PC-3 (cell line): ENCODE measurements at regions not wholly inside any gene's neighbourhood (a gene's known extent, or its start where the extent isn't known, plus 50 kb on each side); places are given as distances from the start of the nearest gene placed in this dataset.

Experiments used
- ATAC-seq: fragments of 200-7000 bp; cut with Tn5 transposase; 2 replicates; pipeline ENCODE4 v1.9.1; 2020; ENCODE audit warnings: mild to moderate bottlenecking, moderate library complexity
- BruUV-seq: library from RNA; stranded (reverse); fragments of 400-500 nt; replicated peaks from 2 replicates; lab custom pipeline; 2021; lab: Mats Ljungman, UMichigan
- CTCF ChIA-PET: fragments of 300-600 bp; sonication (Branson Sonifier 250); formaldehyde crosslinking; loops from one replicate; lab custom pipeline; 2022; ENCODE audit warnings: antibody characterized with exemption; lab: Charles Lee
- POLR2A ChIA-PET: fragments of 300-600 bp; sonication (Branson Sonifier 250); formaldehyde crosslinking; loops from one replicate; lab custom pipeline; 2022; ENCODE audit warnings: antibody characterized with exemption; ENCODE audit not compliant: unreplicated experiment; lab: Charles Lee
- DNase-seq: peaks from one replicate; pipeline ENCODE4 v3.0.0-alpha.2; 2015
- H2AFZ ChIP-seq: fragments of 300-600 bp; sonication (generic); 2 replicates; pipeline ENCODE4 v1.6.0; 2016; ENCODE audit warnings: antibody characterized with exemption, low read length
- H3F3A ChIP-seq: fragments of 300-600 bp; sonication (generic); one replicate; pipeline ENCODE4 v1.6.0; 2017; ENCODE audit warnings: antibody characterized with exemption, low read length, control low read depth, mild to moderate bottlenecking; ENCODE audit not compliant: unreplicated experiment
- H3K27ac ChIP-seq: fragments of 300-600 bp; sonication (generic); 2 replicates; pipeline ENCODE4 v1.5.1; 2016; ENCODE audit warnings: mild to moderate bottlenecking, low read length
- H3K27me3 ChIP-seq: fragments of 300-600 bp; sonication (generic); 2 replicates; pipeline ENCODE4 v1.6.1; 2016; ENCODE audit warnings: low read length, mixed read lengths
- H3K36me3 ChIP-seq: fragments of 300-600 bp; sonication (generic); 2 replicates; pipeline ENCODE4 v1.6.1; 2016; ENCODE audit warnings: low read depth, mixed run types, low read length, mixed read lengths
- H3K4me1 ChIP-seq: fragments of 300-600 bp; sonication (generic); 2 replicates; pipeline ENCODE4 v1.5.1; 2016; ENCODE audit warnings: low read length; ENCODE audit not compliant: insufficient read depth
- H3K4me2 ChIP-seq: fragments of 300-600 bp; sonication (generic); 2 replicates; pipeline ENCODE4 v1.6.0; 2016; ENCODE audit warnings: low read length
- H3K4me3 ChIP-seq: fragments of 300-600 bp; sonication (generic); 2 replicates; pipeline ENCODE4 v1.5.1; 2016; ENCODE audit warnings: mild to moderate bottlenecking, low read length, mixed read lengths
- H3K79me2 ChIP-seq: fragments of 300-600 bp; sonication (generic); 2 replicates; pipeline ENCODE4 v1.6.1; 2017; ENCODE audit warnings: low read length, mixed read lengths
- H3K9ac ChIP-seq: fragments of 300-600 bp; sonication (generic); 2 replicates; pipeline ENCODE4 v1.6.0; 2016; ENCODE audit warnings: mild to moderate bottlenecking, low read length
- H3K9me2 ChIP-seq: fragments of 300-600 bp; sonication (generic); replicated peaks from 2 replicates; pipeline ENCODE4 v1.6.1; 2016; ENCODE audit warnings: mixed run types, low read length, mixed read lengths
- H3K9me3 ChIP-seq: fragments of 300-600 bp; sonication (generic); 2 replicates; pipeline ENCODE4 v1.6.1; 2016; ENCODE audit warnings: low read length, mixed read lengths
- H4K20me1 ChIP-seq: fragments of 300-600 bp; sonication (generic); 2 replicates; pipeline ENCODE4 v1.6.1; 2016; ENCODE audit warnings: low read length, mixed read lengths
- EZH2 ChIP-seq: fragments of 300-600 bp; sonication (generic); IDR thresholded peaks from one replicate; pipeline ENCODE4 v1.6.1; 2017; ENCODE audit warnings: antibody characterized with exemption, mild to moderate bottlenecking, low read length; ENCODE audit not compliant: unreplicated experiment
- EZH2phosphoT487 ChIP-seq: fragments of 300-600 bp; sonication (generic); IDR thresholded peaks from 2 replicates; pipeline ENCODE4 v1.6.1; 2018; ENCODE audit warnings: mild to moderate bottlenecking, antibody characterized with exemption, low read length, borderline replicate concordance
- intact Hi-C: fragments of 100-400 bp; cut with micrococcal nuclease; formaldehyde crosslinking; loops from 2 replicates; pipeline ENCODE4 v1.9.0; 2023
- TF ChIP-seq, protein P1 (sequence below): fragments of 300-600 bp; sonication (generic); conservative IDR thresholded peaks from 2 replicates; pipeline ENCODE4 v1.5.1; 2017; ENCODE audit warnings: antibody characterized with exemption, low read depth, mild to moderate bottlenecking, low read length

DNA sequence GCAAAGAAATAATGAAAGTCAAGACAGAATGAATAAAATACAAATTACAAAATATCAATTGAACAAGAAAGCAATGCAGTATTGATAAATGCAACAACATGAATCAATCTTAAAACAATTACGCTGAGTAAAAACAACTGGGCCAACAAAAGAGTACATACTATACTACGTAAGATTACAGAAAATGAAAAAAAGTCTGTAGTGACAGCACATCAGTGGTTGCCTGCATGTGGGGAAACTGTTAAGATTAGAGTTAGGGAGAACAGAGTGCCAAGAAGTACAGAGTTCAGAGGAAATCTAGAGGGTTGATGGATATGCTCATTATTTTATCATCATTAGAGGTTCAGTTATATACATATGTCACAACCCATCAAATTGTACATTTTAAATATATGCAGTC lies 706.6 kb upstream of the ACO1 start:
- H3K36me3 ChIP-seq = no peaks in the 10 kb centered on the region
- BruUV-seq = no TSS peak
- H3K4me2 ChIP-seq = no peak overlapping the region
- no peak overlapping the region for H3K4me3 ChIP-seq
- no peaks in the 10 kb centered on the region for H3F3A ChIP-seq
- intact Hi-C loops = no loop called here
- no peak overlapping the region for H2AFZ ChIP-seq
- TF ChIP-seq EZH2 (no peak), EZH2phosphoT487 (no peak)
- TF ChIP-seq, protein P1, sequence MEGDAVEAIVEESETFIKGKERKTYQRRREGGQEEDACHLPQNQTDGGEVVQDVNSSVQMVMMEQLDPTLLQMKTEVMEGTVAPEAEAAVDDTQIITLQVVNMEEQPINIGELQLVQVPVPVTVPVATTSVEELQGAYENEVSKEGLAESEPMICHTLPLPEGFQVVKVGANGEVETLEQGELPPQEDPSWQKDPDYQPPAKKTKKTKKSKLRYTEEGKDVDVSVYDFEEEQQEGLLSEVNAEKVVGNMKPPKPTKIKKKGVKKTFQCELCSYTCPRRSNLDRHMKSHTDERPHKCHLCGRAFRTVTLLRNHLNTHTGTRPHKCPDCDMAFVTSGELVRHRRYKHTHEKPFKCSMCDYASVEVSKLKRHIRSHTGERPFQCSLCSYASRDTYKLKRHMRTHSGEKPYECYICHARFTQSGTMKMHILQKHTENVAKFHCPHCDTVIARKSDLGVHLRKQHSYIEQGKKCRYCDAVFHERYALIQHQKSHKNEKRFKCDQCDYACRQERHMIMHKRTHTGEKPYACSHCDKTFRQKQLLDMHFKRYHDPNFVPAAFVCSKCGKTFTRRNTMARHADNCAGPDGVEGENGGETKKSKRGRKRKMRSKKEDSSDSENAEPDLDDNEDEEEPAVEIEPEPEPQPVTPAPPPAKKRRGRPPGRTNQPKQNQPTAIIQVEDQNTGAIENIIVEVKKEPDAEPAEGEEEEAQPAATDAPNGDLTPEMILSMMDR = no peak
- no peaks in the 10 kb centered on the region for H3K79me2 ChIP-seq
- no peak overlapping the region for H3K27ac ChIP-seq
- DNase-seq = no peak
- ATAC-seq = no peak
- H4K20me1 ChIP-seq = no peaks in the 10 kb centered on the region
- H3K4me1 ChIP-seq = no peaks in the 10 kb centered on the region
- H3K27me3 ChIP-seq = no peaks in the 10 kb centered on the region
- no peaks in the 10 kb centered on the region for H3K9me2 ChIP-seq
- ChIA-PET CTCF (no interaction called here), POLR2A (no interaction called here)
- H3K9ac ChIP-seq = no peak overlapping the region
- H3K9me3 ChIP-seq = no peaks in the 10 kb centered on the region

DNA sequence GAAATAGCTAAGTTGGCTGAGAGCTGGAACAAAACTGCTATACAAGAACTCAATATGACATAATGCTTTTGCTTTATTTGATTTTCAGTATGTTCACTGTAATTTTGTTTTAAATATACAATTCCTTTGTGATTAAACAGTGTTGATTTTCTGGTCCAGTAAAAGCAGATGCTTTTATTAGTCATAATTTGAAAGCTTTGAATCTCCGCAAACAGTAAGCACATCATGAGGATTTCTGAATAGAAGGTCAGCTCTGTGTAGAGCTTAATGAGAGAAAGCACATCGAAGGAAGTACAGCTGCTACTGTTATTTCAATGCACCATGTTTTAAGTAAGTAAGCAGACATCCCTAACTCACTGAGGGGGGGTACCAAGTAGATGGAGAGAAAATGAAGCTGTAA lies 701.3 kb upstream of the ACO1 start:
- ChIA-PET CTCF (no interaction called here), POLR2A (interaction anchor here (0.7 kb wide), 1 partner anchor 1527 kb away, joined by 5 read pairs; no protein-coding TSS in a partner anchor)
- H3F3A ChIP-seq = no peaks in the 10 kb centered on the region
- H3K79me2 ChIP-seq = no peaks in the 10 kb centered on the region
- H3K36me3 ChIP-seq = no peaks in the 10 kb centered on the region
- H3K9me2 ChIP-seq = no peaks in the 10 kb centered on the region
- TF ChIP-seq, protein P1 = no peak
- TF ChIP-seq EZH2 (no peak), EZH2phosphoT487 (no peak)
- no TSS peak for BruUV-seq
- H3K27ac ChIP-seq = no peak overlapping the region
- no peak overlapping the region for H3K4me2 ChIP-seq
- no peaks in the 10 kb centered on the region for H3K4me1 ChIP-seq
- H3K27me3 ChIP-seq = no peaks in the 10 kb centered on the region
- ATAC-seq (no peak), DNase-seq (no peak)
- H4K20me1 ChIP-seq = no peaks in the 10 kb centered on the region
- no peak overlapping the region for H2AFZ ChIP-seq
- H3K4me3 ChIP-seq = no peak overlapping the region
- H3K9me3 ChIP-seq = no peaks in the 10 kb centered on the region
- no peak overlapping the region for H3K9ac ChIP-seq
- intact Hi-C loops = no loop called here

DNA sequence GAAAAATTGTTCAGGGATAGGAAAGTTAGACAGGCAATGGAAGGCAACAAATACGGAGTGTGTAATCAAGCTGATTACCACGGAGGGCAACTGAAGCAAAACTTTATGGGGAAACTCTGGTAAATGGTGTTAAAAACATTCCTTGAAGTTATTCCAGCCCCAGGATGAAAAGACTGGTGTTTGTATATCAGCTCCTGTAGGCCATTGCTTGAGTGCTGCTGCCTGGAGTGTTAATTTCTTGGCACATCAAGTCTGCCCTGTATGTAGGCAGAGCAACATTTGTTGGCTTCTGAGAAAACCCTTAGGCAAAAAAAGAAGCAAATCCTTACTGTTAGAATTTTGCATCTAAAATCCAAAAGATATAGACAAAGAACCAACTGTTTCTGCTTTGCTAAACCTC lies 686.5 kb upstream of the ACO1 start:
- ATAC-seq (no peak), DNase-seq (no peak)
- Histone ChIP-seq H3K4me1 (no peaks in the 10 kb centered on the region), H3F3A (no peaks in the 10 kb centered on the region), H3K4me3 (no peak overlapping the region), H4K20me1 (no peaks in the 10 kb centered on the region), H3K9me2 (no peaks in the 10 kb centered on the region), H2AFZ (no peak overlapping the region), H3K79me2 (no peaks in the 10 kb centered on the region), H3K9ac (no peak overlapping the region), H3K4me2 (no peak overlapping the region), H3K27me3 (no peaks in the 10 kb centered on the region), H3K36me3 (no peaks in the 10 kb centered on the region), H3K27ac (no peak overlapping the region), H3K9me3 (no peaks in the 10 kb centered on the region)
- POLR2A ChIA-PET = no interaction called here
- intact Hi-C loops = no loop called here
- no TSS peak for BruUV-seq
- TF ChIP-seq EZH2phosphoT487 = no peak
- TF ChIP-seq, protein P1 = no peak
- no peak for TF ChIP-seq EZH2
- CTCF ChIA-PET = no interaction called here
